ENCODE measurements at regions not wholly inside any gene's neighbourhood (a gene's known extent, or its start where the extent isn't known, plus 50 kb on each side); places are given as distances from the start of the nearest gene placed in this dataset.

DNA sequence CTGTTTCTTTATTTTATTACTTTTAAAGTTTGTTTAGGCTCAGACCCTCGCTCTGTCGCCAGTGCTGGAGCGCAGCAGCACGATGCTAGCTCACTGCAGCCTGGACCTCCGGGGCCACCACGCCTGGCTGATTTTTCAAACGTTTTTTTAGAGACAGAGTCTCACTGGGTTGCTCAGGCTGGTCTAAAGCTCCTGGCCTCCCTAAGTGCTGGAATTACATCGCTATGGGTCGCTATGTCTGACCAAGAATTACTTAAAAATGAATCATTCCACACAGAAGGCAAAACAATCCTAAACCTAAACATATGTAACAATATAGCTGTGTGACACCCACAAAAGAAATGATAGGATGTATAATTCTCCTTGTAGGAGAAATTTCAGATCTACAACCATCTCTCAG is 86.9 kb upstream of the SIMC1 start:
- no peak for TF ChIP-seq POLR2A (IDR thresholded peaks at IDR 0.05)
- TF ChIP-seq, protein P1, sequence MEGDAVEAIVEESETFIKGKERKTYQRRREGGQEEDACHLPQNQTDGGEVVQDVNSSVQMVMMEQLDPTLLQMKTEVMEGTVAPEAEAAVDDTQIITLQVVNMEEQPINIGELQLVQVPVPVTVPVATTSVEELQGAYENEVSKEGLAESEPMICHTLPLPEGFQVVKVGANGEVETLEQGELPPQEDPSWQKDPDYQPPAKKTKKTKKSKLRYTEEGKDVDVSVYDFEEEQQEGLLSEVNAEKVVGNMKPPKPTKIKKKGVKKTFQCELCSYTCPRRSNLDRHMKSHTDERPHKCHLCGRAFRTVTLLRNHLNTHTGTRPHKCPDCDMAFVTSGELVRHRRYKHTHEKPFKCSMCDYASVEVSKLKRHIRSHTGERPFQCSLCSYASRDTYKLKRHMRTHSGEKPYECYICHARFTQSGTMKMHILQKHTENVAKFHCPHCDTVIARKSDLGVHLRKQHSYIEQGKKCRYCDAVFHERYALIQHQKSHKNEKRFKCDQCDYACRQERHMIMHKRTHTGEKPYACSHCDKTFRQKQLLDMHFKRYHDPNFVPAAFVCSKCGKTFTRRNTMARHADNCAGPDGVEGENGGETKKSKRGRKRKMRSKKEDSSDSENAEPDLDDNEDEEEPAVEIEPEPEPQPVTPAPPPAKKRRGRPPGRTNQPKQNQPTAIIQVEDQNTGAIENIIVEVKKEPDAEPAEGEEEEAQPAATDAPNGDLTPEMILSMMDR (IDR thresholded peaks at IDR 0.05), result no peak

Measured in suprapubic skin (tissue), 3 donors.